CD4-positive, alpha-beta memory T cell (primary cell): ENCODE measurements at regions not wholly inside any gene's neighbourhood (a gene's known extent, or its start where the extent isn't known, plus 50 kb on each side); places are given as distances from the start of the nearest gene placed in this dataset.
"Not testable (repeated sequence)": the region's sequence is repeated elsewhere in the genome, so short reads cannot be mapped to it uniquely, and the experiment has no call there.

ENCODE experiments used
- CTCF ChIA-PET: fragments of 350-600 bp; sonication (Branson Sonifier 250); formaldehyde crosslinking; loops from one replicate; lab custom pipeline; 2021; ENCODE audit warnings: inconsistent platforms; ENCODE audit not compliant: partially characterized antibody; lab: Charles Lee
- POLR2A ChIA-PET: fragments of 350-600 bp; sonication (Branson Sonifier 250); formaldehyde crosslinking; loops from one replicate; lab custom pipeline; 2021; ENCODE audit not compliant: partially characterized antibody; lab: Charles Lee
- DNase-seq, 5 donors: peaks; one replicate each; pipeline versions ENCODE4 v3.0.0 to v3.0.0-alpha.2; 2020 to 2022; ENCODE audit warnings: mixed read lengths in 1 of 5
- H3K27ac ChIP-seq: one replicate; pipeline ENCODE4 v1.7.0; 2013; ENCODE audit warnings: low read depth, low read length
- H3K27me3 ChIP-seq: 2 replicates; pipeline ENCODE4 v1.7.0; 2013; ENCODE audit warnings: mild to moderate bottlenecking, low read length, moderate library complexity; ENCODE audit not compliant: insufficient read depth
- H3K36me3 ChIP-seq: 2 replicates; pipeline ENCODE4 v1.7.0; 2013; ENCODE audit warnings: mild to moderate bottlenecking, low read length, moderate library complexity; ENCODE audit not compliant: insufficient read depth
- H3K4me1 ChIP-seq: 2 replicates; pipeline ENCODE4 v1.7.0; 2013; ENCODE audit warnings: mild to moderate bottlenecking, low read length, moderate library complexity; ENCODE audit not compliant: insufficient read depth
- H3K4me3 ChIP-seq, 2 donors: one replicate each; pipeline ENCODE4 v1.7.0; 2013; ENCODE audit warnings: low read length in 2 of 2, mild to moderate bottlenecking in 1 of 2
- H3K9me3 ChIP-seq, 2 donors: one replicate each; pipeline ENCODE4 v1.7.0; 2013; ENCODE audit warnings: low read length in 2 of 2, control low read depth in 1 of 2; ENCODE audit not compliant: control insufficient read depth in 1 of 2
- H3K27ac Mint-ChIP-seq, 7 donors: one replicate each; pipeline ENCODE4 v1.8.0; 2020 to 2021; ENCODE audit warnings: mixed read lengths in 7 of 7, mild to moderate bottlenecking in 6 of 7, inconsistent platforms in 3 of 7, moderate library complexity in 3 of 7
- H3K27me3 Mint-ChIP-seq, 2 donors: one replicate each; pipeline ENCODE4 v1.8.0; 2020 to 2021; ENCODE audit warnings: mixed read lengths in 2 of 2
- H3K36me3 Mint-ChIP-seq, 2 donors: one replicate each; pipeline ENCODE4 v1.8.0; 2020 to 2021; ENCODE audit warnings: mixed read lengths in 2 of 2, inconsistent platforms in 1 of 2, mild to moderate bottlenecking in 1 of 2
- H3K4me1 Mint-ChIP-seq, 4 donors: one replicate each; pipeline ENCODE4 v1.8.0; 2020 to 2021; ENCODE audit warnings: mixed read lengths in 4 of 4, mild to moderate bottlenecking in 1 of 4
- H3K4me3 Mint-ChIP-seq, 8 donors: one replicate each; pipeline ENCODE4 v1.8.0; 2020 to 2021; ENCODE audit warnings: mixed read lengths in 8 of 8, mild to moderate bottlenecking in 7 of 8, moderate library complexity in 6 of 8, inconsistent platforms in 3 of 8
- H3K9me3 Mint-ChIP-seq, 8 donors: one replicate each; pipeline ENCODE4 v1.8.0; 2020 to 2021; ENCODE audit warnings: mixed read lengths in 8 of 8, mild to moderate bottlenecking in 5 of 8, inconsistent platforms in 3 of 8, moderate library complexity in 1 of 8
- intact Hi-C: fragments of 100-400 bp; cut with micrococcal nuclease; formaldehyde crosslinking; loops from one replicate; pipeline ENCODE4 v1.15.1; 2023

- Mint-ChIP-seq H3K4me3 (no peak overlapping the region), H3K4me1 (no peaks in the 10 kb centered on the region)
- no peaks in the 10 kb centered on the region for H3K27me3 ChIP-seq
Observed at GRCh38 chr2:16025876-16026640, 85.7 kb downstream of the MYCN start.

DNA sequence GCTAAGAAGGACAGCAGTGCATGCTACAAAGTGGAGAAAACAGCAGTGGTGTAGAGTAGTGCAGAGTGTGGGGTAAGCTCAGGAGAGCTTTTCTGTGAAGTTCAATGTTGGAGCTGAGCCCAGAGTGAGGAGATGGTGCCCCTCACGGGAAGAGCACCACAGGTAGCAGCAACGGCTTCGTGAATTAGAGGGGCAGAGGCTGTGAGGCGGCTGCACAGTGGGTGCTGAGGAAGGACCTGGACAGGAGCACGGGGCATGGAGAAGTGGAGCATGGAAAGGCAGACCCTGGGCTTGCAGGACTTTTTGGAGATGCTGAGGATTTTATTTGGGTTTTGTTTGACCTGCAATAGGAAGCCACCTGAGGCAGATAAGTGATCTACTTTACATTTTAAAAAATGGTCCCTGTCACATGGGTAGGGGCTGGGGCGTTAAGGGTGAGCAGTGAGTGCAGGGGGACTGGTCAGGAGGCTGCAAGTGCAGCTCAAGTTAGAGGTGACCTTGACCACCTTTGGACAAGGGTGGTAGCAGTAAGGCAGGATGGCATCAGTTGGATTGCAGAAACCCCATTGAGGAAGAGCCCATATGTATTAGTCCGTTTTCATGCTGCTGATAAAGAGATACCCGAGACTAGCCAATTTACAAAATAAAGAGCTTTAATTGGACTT lies 85.0 kb downstream of the MYCN start:
- no peak overlapping the region for H3K27ac Mint-ChIP-seq
- Histone ChIP-seq H3K27me3 (no peaks in the 10 kb centered on the region), H3K27ac (no peak overlapping the region), H3K9me3 (no peaks in the 10 kb centered on the region), H3K4me3 (no peak overlapping the region), H3K36me3 (no peaks in the 10 kb centered on the region), H3K4me1 (no peaks in the 10 kb centered on the region)
- intact Hi-C loops = no loop called here
- CTCF ChIA-PET = no interaction called here
- DNase-seq = no peak
- H3K27me3 Mint-ChIP-seq = peaks cover 0 to 1% of the 10 kb centered on the region in 2 donors
- POLR2A ChIA-PET = no interaction called here
- no peaks in the 10 kb centered on the region for H3K36me3 Mint-ChIP-seq
- no peaks in the 10 kb centered on the region for H3K4me1 Mint-ChIP-seq
- no peak overlapping the region for H3K4me3 Mint-ChIP-seq
- H3K9me3 Mint-ChIP-seq = no peaks in the 10 kb centered on the region

More at GRCh38 chr2:16025876-16026640, 85.7 kb downstream of the MYCN start:
- no peaks in the 10 kb centered on the region for H3K36me3 ChIP-seq
- Mint-ChIP-seq H3K27ac (no peak overlapping the region), H3K36me3 (no peaks in the 10 kb centered on the region), H3K9me3 (no peaks in the 10 kb centered on the region), H3K27me3 (peaks cover 0 to 1% of the 10 kb centered on the region in 2 donors)
- H3K4me1 ChIP-seq = no peaks in the 10 kb centered on the region
- no peaks in the 10 kb centered on the region for H3K9me3 ChIP-seq
- ChIA-PET CTCF (no interaction called here), POLR2A (no interaction called here)
- no peak overlapping the region for H3K27ac ChIP-seq
- intact Hi-C loops = no loop called here
- H3K4me3 ChIP-seq = no peak overlapping the region
- no peak for DNase-seq

GRCh38 chr2:16024628-16025027 lies 84.3 kb downstream of the MYCN start:
- DNase-seq, POLR2A ChIA-PET, H3K27me3 Mint-ChIP-seq: not testable (repeated sequence)

DNA sequence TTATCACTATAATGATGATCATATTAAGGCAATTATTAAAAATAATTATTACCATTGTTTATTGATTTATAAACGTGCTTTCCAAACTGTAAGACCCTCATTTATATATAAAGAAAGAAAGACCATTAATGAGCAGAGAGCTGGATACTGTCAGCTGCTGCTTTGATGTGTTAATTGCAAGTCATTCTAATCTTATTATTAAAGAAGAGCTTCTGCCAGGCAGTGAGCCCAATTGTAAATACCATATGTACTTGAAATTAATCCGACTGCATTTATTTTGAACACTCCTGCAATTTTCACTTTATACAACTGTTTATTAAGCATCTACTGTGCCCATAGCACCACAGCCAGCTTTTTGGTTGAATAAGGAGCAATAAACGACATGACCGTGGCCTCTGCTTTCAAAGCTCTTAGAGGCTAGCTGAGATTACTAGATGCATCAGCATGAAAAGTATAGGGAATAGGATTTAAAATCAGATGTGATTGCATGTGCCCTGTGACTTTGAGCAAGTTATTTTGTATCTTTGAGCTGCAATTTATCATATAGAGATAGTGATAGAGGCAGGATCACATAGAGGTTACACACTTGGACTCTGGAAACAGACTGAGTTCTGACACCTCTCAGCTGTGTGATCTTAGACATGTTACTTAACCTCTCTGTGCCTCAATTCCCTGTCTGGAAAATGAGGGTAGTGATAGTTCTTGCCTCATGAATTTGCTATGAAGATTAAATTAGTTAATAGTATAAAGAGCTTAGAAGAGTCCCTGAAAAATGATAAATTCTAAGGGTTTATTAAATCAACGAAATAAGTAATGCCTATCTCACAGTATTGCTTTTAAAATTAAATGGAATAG lies 83.4 kb downstream of the MYCN start:
- CTCF ChIA-PET = no interaction called here
- H3K27ac Mint-ChIP-seq = no peak overlapping the region
- no peak overlapping the region for H3K4me3 Mint-ChIP-seq

More at GRCh38 chr2:16024628-16025027, 84.3 kb downstream of the MYCN start:
- H3K27ac Mint-ChIP-seq, H3K9me3 Mint-ChIP-seq, CTCF ChIA-PET, H3K4me1 Mint-ChIP-seq, H3K4me3 Mint-ChIP-seq, H3K36me3 ChIP-seq, H3K27me3 ChIP-seq, H3K9me3 ChIP-seq, H3K36me3 Mint-ChIP-seq, H3K4me1 ChIP-seq, H3K27ac ChIP-seq, intact Hi-C loops, H3K4me3 ChIP-seq: not testable (repeated sequence)

DNA sequence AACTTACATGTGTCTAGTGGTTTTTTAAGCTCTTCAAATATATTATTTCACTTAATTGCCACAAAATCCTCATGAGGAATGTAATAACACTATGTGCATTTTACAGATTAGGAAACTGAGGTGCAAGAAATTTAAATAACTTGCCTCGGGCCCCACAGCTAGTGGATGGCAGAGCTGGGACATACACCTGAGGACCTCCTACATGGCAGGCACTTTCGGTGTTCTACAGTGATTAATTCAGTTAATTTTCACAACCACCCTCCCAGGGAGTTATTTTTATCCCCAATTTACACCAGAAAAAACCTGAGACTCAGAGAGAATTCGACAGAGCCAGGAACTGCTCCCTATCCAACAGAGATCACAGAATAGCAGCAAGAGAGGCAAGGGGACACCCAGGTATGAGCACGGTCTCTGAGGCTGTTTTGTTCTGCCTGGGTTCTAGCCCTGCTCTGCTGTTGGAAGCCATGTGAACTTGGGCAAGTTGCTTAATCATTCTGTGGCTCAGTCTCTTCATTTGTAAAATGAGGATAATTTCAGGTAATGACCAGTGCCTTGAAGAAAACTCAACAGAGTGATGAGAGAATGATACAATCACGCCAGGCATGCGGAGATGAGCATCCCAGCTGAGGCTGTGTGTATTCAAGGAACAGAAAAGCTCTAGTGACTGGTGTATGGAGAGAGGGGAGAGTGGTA lies 82.3 kb downstream of the MYCN start:
- ChIA-PET CTCF (no interaction called here), POLR2A (no interaction called here)
- H3K4me1 ChIP-seq = no peaks in the 10 kb centered on the region
- H3K27me3 Mint-ChIP-seq = peaks cover 1% of the 10 kb centered on the region in 2 donors
- H3K27ac Mint-ChIP-seq = no peak overlapping the region
- intact Hi-C loops = no loop called here
- no peaks in the 10 kb centered on the region for H3K9me3 ChIP-seq
- H3K36me3 Mint-ChIP-seq = no peaks in the 10 kb centered on the region
- H3K27ac ChIP-seq = no peak overlapping the region
- no peaks in the 10 kb centered on the region for H3K27me3 ChIP-seq
- no peaks in the 10 kb centered on the region for H3K9me3 Mint-ChIP-seq
- DNase-seq = no peak
- H3K4me1 Mint-ChIP-seq = no peaks in the 10 kb centered on the region
- no peak overlapping the region for H3K4me3 ChIP-seq
- H3K4me3 Mint-ChIP-seq = no peak overlapping the region
- H3K36me3 ChIP-seq = no peaks in the 10 kb centered on the region

More for the DNA sequence above, 83.4 kb downstream of the MYCN start:
- no peaks in the 10 kb centered on the region for H3K27me3 ChIP-seq
- intact Hi-C loops = no loop called here
- no peaks in the 10 kb centered on the region for H3K4me1 Mint-ChIP-seq
- no peaks in the 10 kb centered on the region for H3K9me3 ChIP-seq
- no peaks in the 10 kb centered on the region for H3K4me1 ChIP-seq
- no peaks in the 10 kb centered on the region for H3K36me3 ChIP-seq
- H3K36me3 Mint-ChIP-seq = no peaks in the 10 kb centered on the region
- no peak overlapping the region for H3K27ac ChIP-seq
- H3K4me3 ChIP-seq = no peak overlapping the region
- POLR2A ChIA-PET = no interaction called here
- H3K27me3 Mint-ChIP-seq = peaks cover 1% of the 10 kb centered on the region in 2 donors
- no peaks in the 10 kb centered on the region for H3K9me3 Mint-ChIP-seq
- no peak for DNase-seq

DNA sequence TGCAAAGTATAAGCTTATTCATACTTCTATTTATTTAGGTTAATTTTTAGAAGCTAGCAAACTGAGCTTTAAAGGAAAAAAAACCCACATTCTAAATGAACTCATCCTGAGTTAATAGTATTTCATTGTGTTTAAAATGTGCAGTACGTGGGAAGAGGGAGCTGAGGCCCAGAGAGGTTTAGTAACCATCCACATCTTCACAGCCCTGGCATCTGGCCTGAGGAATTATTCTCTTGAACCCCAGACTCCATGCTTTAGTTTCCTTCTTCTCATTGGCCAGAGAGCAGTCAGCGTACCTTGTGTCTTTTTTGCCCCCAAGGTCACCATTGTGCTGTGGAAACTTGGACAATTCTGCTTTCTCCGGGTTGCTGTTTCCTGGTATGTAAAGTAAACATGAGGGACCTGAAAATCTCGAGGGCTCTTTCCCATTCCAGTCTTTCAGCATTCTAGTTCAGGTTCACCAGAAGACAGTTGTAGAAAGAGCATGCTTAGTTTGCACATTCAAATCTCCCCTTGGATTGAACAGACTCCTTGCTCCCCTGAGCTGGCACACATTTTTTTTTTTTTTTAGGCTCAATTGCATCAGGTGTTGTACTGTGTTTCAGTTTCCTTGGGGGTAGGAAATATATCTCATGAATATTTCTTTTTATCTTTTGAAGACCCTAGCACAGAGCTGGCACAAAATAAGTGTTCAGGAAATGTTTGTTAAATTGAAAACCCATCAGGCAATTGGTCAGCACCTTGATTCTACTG lies 81.4 kb downstream of the MYCN start:
- Histone ChIP-seq H3K4me3 (no peak overlapping the region), H3K9me3 (no peaks in the 10 kb centered on the region), H3K36me3 (no peaks in the 10 kb centered on the region), H3K4me1 (no peaks in the 10 kb centered on the region), H3K27me3 (no peaks in the 10 kb centered on the region), H3K27ac (no peak overlapping the region)
- no peaks in the 10 kb centered on the region for H3K36me3 Mint-ChIP-seq
- ChIA-PET CTCF (no interaction called here), POLR2A (no interaction called here)
- no peaks in the 10 kb centered on the region for H3K4me1 Mint-ChIP-seq
- no peak overlapping the region for H3K4me3 Mint-ChIP-seq
- intact Hi-C loops = no loop called here
- peak overlapping the region in 1 of 7 donors; percentile 7 for H3K27ac Mint-ChIP-seq
- H3K9me3 Mint-ChIP-seq = peaks cover 0 to 5% (median 0%) of the 10 kb centered on the region in 8 donors
- DNase-seq = no peak
- peaks cover 1 to 5% of the 10 kb centered on the region in 2 donors for H3K27me3 Mint-ChIP-seq
